OCI-LY1 (cell line): ENCODE measurements at regions not wholly inside any gene's neighbourhood (a gene's known extent, or its start where the extent isn't known, plus 50 kb on each side); places are given as distances from the start of the nearest gene placed in this dataset.

ENCODE experiments used
- H2AFZ ChIP-seq: fragments of 200-600 bp; sonication (generic), shearing (Covaris generic); 2 replicates; pipeline ENCODE4 v1.6.0; 2014; ENCODE audit warnings: antibody characterized with exemption, mild to moderate bottlenecking, low read length
- H3F3A ChIP-seq: fragments of 200-600 bp; sonication (generic), shearing (Covaris generic); 2 replicates; pipeline ENCODE4 v1.6.0; 2014; ENCODE audit warnings: mild to moderate bottlenecking, antibody characterized with exemption, low read length, moderate library complexity; ENCODE audit not compliant: insufficient read depth
- H3K27ac ChIP-seq: fragments of 200-600 bp; sonication (generic); 2 replicates; pipeline ENCODE4 v1.5.1; 2014; ENCODE audit warnings: low read length, mixed run types, mild to moderate bottlenecking, low read depth; ENCODE audit not compliant: poor library complexity, severe bottlenecking
- H3K27me3 ChIP-seq: fragments of 200-600 bp; sonication (generic); 2 replicates; pipeline ENCODE4 v1.6.0; 2014; ENCODE audit warnings: antibody characterized with exemption, mild to moderate bottlenecking, low read length, moderate library complexity; ENCODE audit not compliant: insufficient read depth
- H3K36me3 ChIP-seq: fragments of 200-600 bp; sonication (generic); 2 replicates; pipeline ENCODE4 v1.6.1; 2014; ENCODE audit warnings: mild to moderate bottlenecking, antibody characterized with exemption, low read length, moderate library complexity, mixed read lengths; ENCODE audit not compliant: insufficient read depth
- H3K4me1 ChIP-seq: fragments of 200-600 bp; sonication (generic); 2 replicates; pipeline ENCODE4 v1.5.1; 2014; ENCODE audit warnings: mild to moderate bottlenecking, low read length, moderate library complexity; ENCODE audit not compliant: insufficient read depth, severe bottlenecking
- H3K4me2 ChIP-seq: fragments of 200-600 bp; sonication (generic), shearing (Covaris generic); 2 replicates; pipeline ENCODE4 v1.6.1; 2014; ENCODE audit warnings: low read length
- H3K4me3 ChIP-seq: fragments of 200-600 bp; sonication (generic); 2 replicates; pipeline ENCODE4 v1.5.1; 2014; ENCODE audit warnings: low read length, low read depth, mild to moderate bottlenecking, mixed read lengths; ENCODE audit not compliant: poor library complexity, severe bottlenecking
- H3K79me2 ChIP-seq: fragments of 200-600 bp; shearing (Covaris generic); 2 replicates; pipeline ENCODE4 v1.6.1; 2016; ENCODE audit warnings: mixed run types, low read length, mixed read lengths; ENCODE audit not compliant: insufficient read depth
- H3K9ac ChIP-seq: fragments of 200-600 bp; sonication (generic), shearing (Covaris generic); 2 replicates; pipeline ENCODE4 v1.6.1; 2014; ENCODE audit warnings: mild to moderate bottlenecking, low read length, mixed read lengths
- H3K9me2 ChIP-seq: fragments of 200-600 bp; sonication (generic), shearing (Covaris generic); 2 replicates; pipeline ENCODE4 v1.6.1; 2014; ENCODE audit warnings: low read depth, mild to moderate bottlenecking, low read length, mixed read lengths
- H3K9me3 ChIP-seq: fragments of 200-600 bp; shearing (Covaris generic); 2 replicates; pipeline ENCODE4 v1.6.1; 2014; ENCODE audit warnings: low read length, mixed read lengths
- H4K20me1 ChIP-seq: fragments of 200-600 bp; sonication (generic), shearing (Covaris generic); 2 replicates; pipeline ENCODE4 v1.6.0; 2016; ENCODE audit warnings: mild to moderate bottlenecking, low read length; ENCODE audit not compliant: insufficient read depth
- CTCF ChIP-seq: fragments of 200-600 bp; sonication (generic), shearing (Covaris generic); IDR thresholded peaks from 2 replicates; pipeline ENCODE4 v1.5.1; 2017; ENCODE audit warnings: mild to moderate bottlenecking, antibody characterized with exemption, low read length, moderate library complexity, mixed read lengths
- EZH2 ChIP-seq: fragments of 200-600 bp; sonication (generic), shearing (Covaris generic); IDR thresholded peaks from 2 replicates; pipeline ENCODE4 v1.8.0; 2017; ENCODE audit warnings: borderline replicate concordance, mixed run types, mild to moderate bottlenecking, antibody characterized with exemption, low read length, moderate library complexity, mixed read lengths

GRCh38 chr7:21086688-21087087 lies 300.0 kb upstream of the SP8 start:
- no peak for TF ChIP-seq EZH2
- no peak for TF ChIP-seq CTCF
- Histone ChIP-seq H3K9ac (no peak overlapping the region), H3K4me2 (no peak overlapping the region), H4K20me1 (no peaks in the 10 kb centered on the region), H3K9me2 (no peaks in the 10 kb centered on the region), H3K4me3 (no peak overlapping the region), H3K79me2 (no peaks in the 10 kb centered on the region), H3K27ac (no peak overlapping the region), H3F3A (no peaks in the 10 kb centered on the region), H2AFZ (no peak overlapping the region), H3K4me1 (no peaks in the 10 kb centered on the region), H3K9me3 (no peaks in the 10 kb centered on the region), H3K36me3 (no peaks in the 10 kb centered on the region), H3K27me3 (no peaks in the 10 kb centered on the region)

- TF ChIP-seq EZH2 (no peak), CTCF (no peak)
- Histone ChIP-seq H3K4me2 (no peak overlapping the region), H3K36me3 (no peaks in the 10 kb centered on the region), H3K9me3 (no peaks in the 10 kb centered on the region), H3K27me3 (no peaks in the 10 kb centered on the region), H3K4me1 (no peaks in the 10 kb centered on the region), H4K20me1 (no peaks in the 10 kb centered on the region), H3K9ac (no peak overlapping the region), H3K4me3 (no peak overlapping the region), H3K79me2 (no peaks in the 10 kb centered on the region), H3K9me2 (no peaks in the 10 kb centered on the region), H2AFZ (no peak overlapping the region), H3K27ac (no peak overlapping the region), H3F3A (no peaks in the 10 kb centered on the region)
Observed at GRCh38 chr7:21089653-21090052, 303.0 kb upstream of the SP8 start.

GRCh38 chr7:21092766-21093702 lies 306.3 kb upstream of the SP8 start:
- TF ChIP-seq CTCF: no peak
- no peak for TF ChIP-seq EZH2
- no peaks in the 10 kb centered on the region for H3K4me1 ChIP-seq
- H3K4me2 ChIP-seq: no peak overlapping the region
- H3K9me2 ChIP-seq: no peaks in the 10 kb centered on the region
- no peaks in the 10 kb centered on the region for H3K9me3 ChIP-seq
- H4K20me1 ChIP-seq: no peaks in the 10 kb centered on the region
- H3K79me2 ChIP-seq: no peaks in the 10 kb centered on the region
- H3K36me3 ChIP-seq: no peaks in the 10 kb centered on the region
- H3K4me3 ChIP-seq: no peak overlapping the region
- H2AFZ ChIP-seq: no peak overlapping the region
- no peak overlapping the region for H3K9ac ChIP-seq
- no peaks in the 10 kb centered on the region for H3F3A ChIP-seq
- H3K27me3 ChIP-seq: no peaks in the 10 kb centered on the region
- no peak overlapping the region for H3K27ac ChIP-seq
